A549 (cell line): ENCODE measurements at regions not wholly inside any gene's neighbourhood (a gene's known extent, or its start where the extent isn't known, plus 50 kb on each side); places are given as distances from the start of the nearest gene placed in this dataset.

Experiments used
- ATAC-seq, 2 experiments: fragments of 200-7000 bp in 1 of 2; fragments of >200 bp in 1 of 2; cut with Nextera tagmentation in 1 of 2; cut with Tn5 transposase in 1 of 2; 3 replicates each; pipeline versions ENCODE4 v1.8.0 to v1.9.1; 2018 to 2020; ENCODE audit warnings: mild to moderate bottlenecking in 1 of 2, moderate library complexity in 1 of 2
- CTCF ChIA-PET: fragments of 300-600 bp; sonication (Branson Sonifier 250); formaldehyde crosslinking; extraction: SDS; loops from one replicate; lab custom pipeline; 2021; ENCODE audit warnings: antibody characterized with exemption, inconsistent platforms; lab: Yijun Ruan, JAX
- POLR2A ChIA-PET: fragments of 350-600 bp; formaldehyde crosslinking; extraction: SDS; loops from one replicate; lab custom pipeline; 2021; ENCODE audit warnings: antibody characterized with exemption, inconsistent platforms; lab: Yijun Ruan, JAX
- DNase-seq, 2 experiments: peaks; one replicate each; pipeline versions ENCODE4 v3.0.0 to v3.0.0-alpha.2; 2011 to 2016; ENCODE audit warnings: low read depth in 1 of 2, low spot score in 1 of 2
- FAIRE-seq: peaks from 2 replicates; lab custom pipeline; 2011; peaks lifted over from hg19 to GRCh38; lab: Jason Lieb, UNC
- H3K27ac ChIP-seq, 2 experiments: fragments of >200 bp; sonication (Bioruptor Twin); formaldehyde crosslinking; 3 replicates each; pipeline ENCODE4 v1.5.1; 2016 to 2017
- H3K4me1 ChIP-seq: fragments of >200 bp; sonication (Bioruptor Twin); formaldehyde crosslinking; 3 replicates; pipeline ENCODE4 v1.6.1; 2016
- H3K4me2 ChIP-seq: fragments of >200 bp; sonication (Bioruptor Twin); formaldehyde crosslinking; 3 replicates; pipeline ENCODE4 v1.6.1; 2016
- H3K4me3 ChIP-seq: fragments of >200 bp; sonication (Bioruptor Twin); formaldehyde crosslinking; 3 replicates; pipeline ENCODE4 v1.5.1; 2016
- H3K9me3 ChIP-seq: fragments of >200 bp; sonication (Bioruptor Twin); formaldehyde crosslinking; 3 replicates; pipeline ENCODE4 v1.6.1; 2016
- BCL3 ChIP-seq: fragments of >200 bp; sonication (Bioruptor Twin); formaldehyde crosslinking; IDR thresholded peaks from 3 replicates; pipeline ENCODE4 v1.6.1; 2016
- CBX2 ChIP-seq: fragments of 200-600 bp; sonication (generic); IDR thresholded peaks from 2 replicates; pipeline ENCODE4 v1.6.1; 2016; ENCODE audit warnings: low read depth, mild to moderate bottlenecking, borderline replicate concordance
- CBX8 ChIP-seq: fragments of 200-600 bp; sonication (generic); IDR thresholded peaks from 2 replicates; pipeline ENCODE4 v1.6.1; 2016
- CEBPB ChIP-seq, 2 experiments: fragments of >200 bp in 1 of 2; sonication (Bioruptor Twin) in 1 of 2; formaldehyde crosslinking in 1 of 2; IDR thresholded peaks; 2 replicates each; pipeline ENCODE4 v1.6.1; 2012 to 2016
- CHD2 ChIP-seq: fragments of 150-350 bp; IDR thresholded peaks from 2 replicates; pipeline ENCODE4 v1.6.1; 2014; ENCODE audit warnings: low read length; ENCODE audit not compliant: partially characterized antibody
- EHF ChIP-seq: fragments of 250-450 bp; sonication (Bioruptor Pico); IDR thresholded peaks from 2 replicates; pipeline ENCODE4 v1.5.0; 2020; ENCODE audit warnings: mild to moderate bottlenecking
- FOSB ChIP-seq: fragments of 250-450 bp; sonication (Bioruptor Pico); IDR thresholded peaks from 2 replicates; pipeline ENCODE4 v1.5.0; 2020; ENCODE audit warnings: mild to moderate bottlenecking, moderate library complexity
- HEYL ChIP-seq: fragments of 250-450 bp; sonication (Bioruptor Pico); IDR thresholded peaks from 2 replicates; pipeline ENCODE4 v1.8.0; 2021; ENCODE audit warnings: mild to moderate bottlenecking, moderate library complexity
- HOXA7 ChIP-seq: fragments of 250-450 bp; sonication (Bioruptor Pico); IDR thresholded peaks from 2 replicates; pipeline ENCODE4 v1.5.0; 2020; ENCODE audit warnings: mild to moderate bottlenecking, moderate library complexity
- JUNB ChIP-seq: fragments of >200 bp; sonication (Bioruptor Twin); formaldehyde crosslinking; IDR thresholded peaks from 2 replicates; pipeline ENCODE4 v1.6.1; 2016
- KDM1A ChIP-seq: fragments of 200-600 bp; sonication (generic); IDR thresholded peaks from 2 replicates; pipeline ENCODE4 v1.6.1; 2016; ENCODE audit warnings: low read depth, mild to moderate bottlenecking
- KDM5A ChIP-seq: fragments of 200-600 bp; sonication (generic); IDR thresholded peaks from 2 replicates; pipeline ENCODE4 v1.6.1; 2016; ENCODE audit warnings: antibody characterized with exemption, mild to moderate bottlenecking
- MAFK ChIP-seq: fragments of 450-650 bp; IDR thresholded peaks from 2 replicates; pipeline ENCODE4 v1.6.1; 2014; ENCODE audit not compliant: partially characterized antibody
- MAX ChIP-seq: IDR thresholded peaks from 2 replicates; pipeline ENCODE4 v1.6.1; 2012
- MAZ ChIP-seq: fragments of 150-350 bp; IDR thresholded peaks from 2 replicates; pipeline ENCODE4 v1.6.1; 2014; ENCODE audit warnings: antibody characterized with exemption, low read depth, low read length, borderline replicate concordance
- MYC ChIP-seq: IDR thresholded peaks from 2 replicates; pipeline ENCODE4 v1.6.1; 2012; ENCODE audit warnings: mild to moderate bottlenecking, inconsistent platforms, low read length, improper control_type of control experiment, borderline replicate concordance
- NFE2L2 ChIP-seq: fragments of 150-350 bp; conservative IDR thresholded peaks from 2 replicates; pipeline ENCODE4 v1.6.1; 2014; ENCODE audit warnings: low read length
- NPAS2 ChIP-seq: fragments of 250-450 bp; sonication (Bioruptor Pico); IDR thresholded peaks from 2 replicates; pipeline ENCODE4 v1.8.0; 2022; ENCODE audit warnings: mild to moderate bottlenecking, moderate library complexity, borderline replicate concordance
- PHF8 ChIP-seq: fragments of 200-600 bp; sonication (generic); IDR thresholded peaks from 2 replicates; pipeline ENCODE4 v1.6.1; 2016; ENCODE audit warnings: low read depth, mild to moderate bottlenecking, antibody characterized with exemption, moderate library complexity, borderline replicate concordance
- RAD21 ChIP-seq, 2 experiments: fragments of >200 bp in 1 of 2; sonication (Bioruptor Twin) in 1 of 2; formaldehyde crosslinking in 1 of 2; IDR thresholded peaks in 1 of 2; conservative IDR thresholded peaks in 1 of 2; 2 replicates in 1 of 2; 3 replicates in 1 of 2; pipeline ENCODE4 v1.6.1; 2012 to 2018; ENCODE audit warnings: inconsistent platforms in 1 of 2
- REST ChIP-seq: fragments of 200-600 bp; sonication (generic); IDR thresholded peaks from 2 replicates; pipeline ENCODE4 v1.6.1; 2016; ENCODE audit warnings: antibody characterized with exemption, mild to moderate bottlenecking, moderate library complexity
- SMC3 ChIP-seq: fragments of >200 bp; sonication (Bioruptor Twin); formaldehyde crosslinking; IDR thresholded peaks from 3 replicates; pipeline ENCODE4 v1.6.1; 2018; ENCODE audit warnings: inconsistent platforms
- TFCP2L1 ChIP-seq: fragments of 250-450 bp; sonication (Bioruptor Pico); IDR thresholded peaks from 2 replicates; pipeline ENCODE4 v1.5.0; 2021; ENCODE audit warnings: mild to moderate bottlenecking
- WGBS: methylation state at CpG from one replicate; pipeline ENCODE4 v1.1.6; 2017; ENCODE audit errors: missing lambda C conversion rate; 5-methylcytosine and 5-hydroxymethylcytosine counted together

- POLR2A ChIA-PET = no interaction called here
- CTCF ChIA-PET = no interaction called here
Measured at GRCh38 chr14:86532219-86532618, 1002.3 kb downstream of the FLRT2 start.

GRCh38 chr14:86530457-86530856 is 1000.5 kb downstream of the FLRT2 start:
- DNase-seq (no peak), ATAC-seq (no peak), FAIRE-seq (no peak)
- H3K9me3 ChIP-seq = no peaks in the 10 kb centered on the region; the same call in 2 of the 3 replicates
- no peak overlapping the region for H3K27ac ChIP-seq
- ChIA-PET POLR2A (no interaction called here), CTCF (no interaction called here)
- no peak overlapping the region for H3K4me2 ChIP-seq
- 17% methylated on average over 4 of the region's 4 CpGs for WGBS
- H3K4me3 ChIP-seq = no peak overlapping the region
- H3K4me1 ChIP-seq = no peaks in the 10 kb centered on the region
- TF ChIP-seq CHD2 (no peak), NFE2L2 (no peak), CEBPB (IDR thresholded peaks at IDR 0.05) (no peak), SMC3 (no peak), BCL3 (no peak), RAD21 (conservative IDR thresholded peaks at IDR 0.05 in 1 of 2, IDR thresholded peaks at IDR 0.05 in 1 of 2) (no peak), PHF8 (no peak), EHF (no peak), MYC (no peak), CBX2 (no peak)
- TF ChIP-seq, all 56 proteins: peak for 0

More at GRCh38 chr14:86532219-86532618, 1002.3 kb downstream of the FLRT2 start:
- no peak for DNase-seq
- TF ChIP-seq CBX8 (no peak), CHD2 (no peak), MYC (no peak), MAX (no peak), MAFK (no peak)
- H3K4me3 ChIP-seq = no peak overlapping the region
- no peaks in the 10 kb centered on the region for H3K4me1 ChIP-seq
- no peak overlapping the region for H3K4me2 ChIP-seq
- H3K27ac ChIP-seq = no peak overlapping the region
- H3K9me3 ChIP-seq = no peaks in the 10 kb centered on the region; the same call in 2 of the 3 replicates
- FAIRE-seq = no peak
- ATAC-seq = no peak

- no peaks in the 10 kb centered on the region for H3K4me1 ChIP-seq
- no peak overlapping the region for H3K4me3 ChIP-seq
- ChIA-PET POLR2A (no interaction called here), CTCF (no interaction called here)
- no peaks in the 10 kb centered on the region; the same call in 2 of the 3 replicates for H3K9me3 ChIP-seq
- DNase-seq = no peak
- TF ChIP-seq PHF8 (no peak), KDM5A (no peak), MAZ (no peak), HOXA7 (CRISPR knock-in tag) (no peak), CBX8 (no peak), NPAS2 (CRISPR knock-in tag) (no peak), CBX2 (no peak), JUNB (no peak), FOSB (CRISPR knock-in tag) (no peak), TFCP2L1 (CRISPR knock-in tag) (no peak), RAD21 (conservative IDR thresholded peaks at IDR 0.05 in 1 of 2, IDR thresholded peaks at IDR 0.05 in 1 of 2) (no peak), KDM1A (no peak), MYC (no peak), REST (no peak), MAX (no peak), NFE2L2 (no peak), HEYL (CRISPR knock-in tag) (no peak)
- ATAC-seq = no peak
- FAIRE-seq = no peak
- H3K27ac ChIP-seq = no peak overlapping the region
- no peak overlapping the region for H3K4me2 ChIP-seq
Measured at GRCh38 chr14:86527312-86527711, 997.4 kb downstream of the FLRT2 start.
